ENCODE measurements at regions not wholly inside any gene's neighbourhood (a gene's known extent, or its start where the extent isn't known, plus 50 kb on each side); places are given as distances from the start of the nearest gene placed in this dataset.

DNA sequence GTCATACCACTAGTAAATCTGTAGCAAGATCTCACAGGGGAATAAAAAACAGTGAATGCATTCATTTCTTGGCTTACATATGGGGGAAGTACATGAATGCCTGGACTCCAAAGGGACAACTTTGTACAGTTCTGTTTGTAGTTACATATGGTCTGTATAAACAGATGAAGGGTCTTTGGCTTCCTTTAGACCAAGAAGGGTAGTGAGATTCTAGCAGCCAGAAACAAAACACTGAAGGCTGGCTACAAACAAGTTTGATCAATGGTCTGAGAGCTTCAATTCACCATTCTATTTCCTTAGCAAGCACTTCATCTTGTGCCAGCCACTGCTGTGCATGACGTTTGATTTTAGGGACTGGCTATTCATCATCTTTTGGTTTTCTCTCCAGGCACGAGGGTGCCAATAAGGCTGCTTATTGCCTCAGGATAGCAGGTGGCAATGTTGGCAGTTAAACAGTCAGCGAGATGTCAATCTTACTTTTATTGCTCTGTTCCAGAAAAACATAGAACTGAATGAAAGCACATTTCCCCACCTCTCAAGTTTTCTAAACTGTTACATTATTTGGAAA, 313.7 kb upstream of the COL8A1 start:
- TF ChIP-seq, protein P1, sequence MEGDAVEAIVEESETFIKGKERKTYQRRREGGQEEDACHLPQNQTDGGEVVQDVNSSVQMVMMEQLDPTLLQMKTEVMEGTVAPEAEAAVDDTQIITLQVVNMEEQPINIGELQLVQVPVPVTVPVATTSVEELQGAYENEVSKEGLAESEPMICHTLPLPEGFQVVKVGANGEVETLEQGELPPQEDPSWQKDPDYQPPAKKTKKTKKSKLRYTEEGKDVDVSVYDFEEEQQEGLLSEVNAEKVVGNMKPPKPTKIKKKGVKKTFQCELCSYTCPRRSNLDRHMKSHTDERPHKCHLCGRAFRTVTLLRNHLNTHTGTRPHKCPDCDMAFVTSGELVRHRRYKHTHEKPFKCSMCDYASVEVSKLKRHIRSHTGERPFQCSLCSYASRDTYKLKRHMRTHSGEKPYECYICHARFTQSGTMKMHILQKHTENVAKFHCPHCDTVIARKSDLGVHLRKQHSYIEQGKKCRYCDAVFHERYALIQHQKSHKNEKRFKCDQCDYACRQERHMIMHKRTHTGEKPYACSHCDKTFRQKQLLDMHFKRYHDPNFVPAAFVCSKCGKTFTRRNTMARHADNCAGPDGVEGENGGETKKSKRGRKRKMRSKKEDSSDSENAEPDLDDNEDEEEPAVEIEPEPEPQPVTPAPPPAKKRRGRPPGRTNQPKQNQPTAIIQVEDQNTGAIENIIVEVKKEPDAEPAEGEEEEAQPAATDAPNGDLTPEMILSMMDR (IDR thresholded peaks at IDR 0.05; ENCODE audit: low read length), result no peak
- no peak for TF ChIP-seq EZH2 (optimal IDR thresholded peaks at IDR 0.05; ENCODE audit: low read depth, low read length)
